ENCODE measurements at regions not wholly inside any gene's neighbourhood (a gene's known extent, or its start where the extent isn't known, plus 50 kb on each side); places are given as distances from the start of the nearest gene placed in this dataset.

DNA sequence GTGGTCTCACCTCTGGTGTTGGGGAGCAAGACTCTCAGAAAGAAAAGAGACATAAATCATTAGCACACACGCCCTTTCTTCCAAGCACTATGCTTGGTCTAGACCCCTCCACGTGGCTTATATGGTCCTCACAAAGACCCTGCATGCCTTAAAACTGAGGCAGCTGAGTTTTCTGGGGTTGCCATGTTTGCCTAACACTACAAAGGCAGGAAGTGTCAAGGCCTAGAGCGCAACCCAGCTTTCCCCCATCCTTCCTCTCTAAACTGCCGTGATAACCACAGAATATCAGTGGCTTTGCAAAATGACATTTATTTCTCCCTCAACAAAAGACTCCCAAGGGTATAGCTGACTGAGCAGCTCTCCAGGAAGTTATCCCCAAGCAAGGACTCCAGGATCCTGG, 146.5 kb upstream of the TOP1 start:
- TF ChIP-seq EGR1 (IDR thresholded peaks at IDR 0.05) (no peak), RAD21 (IDR thresholded peaks at IDR 0.05; ENCODE audit: low read depth) (no peak), TCF12 (IDR thresholded peaks at IDR 0.05; ENCODE audit: low read depth) (no peak), TEAD4 (IDR thresholded peaks at IDR 0.05) (no peak), CEBPB (IDR thresholded peaks at IDR 0.05) (no peak), FOXM1 (IDR thresholded peaks at IDR 0.05; ENCODE audit: borderline replicate concordance, low read depth) (no peak), ZBTB7A (IDR thresholded peaks at IDR 0.05; ENCODE audit: low read depth) (no peak), EP300 (IDR thresholded peaks at IDR 0.05; ENCODE audit: borderline replicate concordance) (no peak), NFIC (IDR thresholded peaks at IDR 0.05) (no peak), CREB1 (IDR thresholded peaks at IDR 0.05; ENCODE audit: low read depth) (no peak), YY1 (IDR thresholded peaks at IDR 0.05; ENCODE audit: low read depth) (no peak), TAF1 (IDR thresholded peaks at IDR 0.05; ENCODE audit: low read depth) (no peak)
- TF ChIP-seq, protein P1, sequence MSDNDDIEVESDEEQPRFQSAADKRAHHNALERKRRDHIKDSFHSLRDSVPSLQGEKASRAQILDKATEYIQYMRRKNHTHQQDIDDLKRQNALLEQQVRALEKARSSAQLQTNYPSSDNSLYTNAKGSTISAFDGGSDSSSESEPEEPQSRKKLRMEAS (IDR thresholded peaks at IDR 0.05), result no peak
- TF ChIP-seq, protein P2, sequence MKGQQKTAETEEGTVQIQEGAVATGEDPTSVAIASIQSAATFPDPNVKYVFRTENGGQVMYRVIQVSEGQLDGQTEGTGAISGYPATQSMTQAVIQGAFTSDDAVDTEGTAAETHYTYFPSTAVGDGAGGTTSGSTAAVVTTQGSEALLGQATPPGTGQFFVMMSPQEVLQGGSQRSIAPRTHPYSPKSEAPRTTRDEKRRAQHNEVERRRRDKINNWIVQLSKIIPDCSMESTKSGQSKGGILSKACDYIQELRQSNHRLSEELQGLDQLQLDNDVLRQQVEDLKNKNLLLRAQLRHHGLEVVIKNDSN (IDR thresholded peaks at IDR 0.05), result no peak
- TF ChIP-seq, protein P3, sequence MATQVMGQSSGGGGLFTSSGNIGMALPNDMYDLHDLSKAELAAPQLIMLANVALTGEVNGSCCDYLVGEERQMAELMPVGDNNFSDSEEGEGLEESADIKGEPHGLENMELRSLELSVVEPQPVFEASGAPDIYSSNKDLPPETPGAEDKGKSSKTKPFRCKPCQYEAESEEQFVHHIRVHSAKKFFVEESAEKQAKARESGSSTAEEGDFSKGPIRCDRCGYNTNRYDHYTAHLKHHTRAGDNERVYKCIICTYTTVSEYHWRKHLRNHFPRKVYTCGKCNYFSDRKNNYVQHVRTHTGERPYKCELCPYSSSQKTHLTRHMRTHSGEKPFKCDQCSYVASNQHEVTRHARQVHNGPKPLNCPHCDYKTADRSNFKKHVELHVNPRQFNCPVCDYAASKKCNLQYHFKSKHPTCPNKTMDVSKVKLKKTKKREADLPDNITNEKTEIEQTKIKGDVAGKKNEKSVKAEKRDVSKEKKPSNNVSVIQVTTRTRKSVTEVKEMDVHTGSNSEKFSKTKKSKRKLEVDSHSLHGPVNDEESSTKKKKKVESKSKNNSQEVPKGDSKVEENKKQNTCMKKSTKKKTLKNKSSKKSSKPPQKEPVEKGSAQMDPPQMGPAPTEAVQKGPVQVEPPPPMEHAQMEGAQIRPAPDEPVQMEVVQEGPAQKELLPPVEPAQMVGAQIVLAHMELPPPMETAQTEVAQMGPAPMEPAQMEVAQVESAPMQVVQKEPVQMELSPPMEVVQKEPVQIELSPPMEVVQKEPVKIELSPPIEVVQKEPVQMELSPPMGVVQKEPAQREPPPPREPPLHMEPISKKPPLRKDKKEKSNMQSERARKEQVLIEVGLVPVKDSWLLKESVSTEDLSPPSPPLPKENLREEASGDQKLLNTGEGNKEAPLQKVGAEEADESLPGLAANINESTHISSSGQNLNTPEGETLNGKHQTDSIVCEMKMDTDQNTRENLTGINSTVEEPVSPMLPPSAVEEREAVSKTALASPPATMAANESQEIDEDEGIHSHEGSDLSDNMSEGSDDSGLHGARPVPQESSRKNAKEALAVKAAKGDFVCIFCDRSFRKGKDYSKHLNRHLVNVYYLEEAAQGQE (IDR thresholded peaks at IDR 0.05; ENCODE audit: low read depth), result no peak

GRCh38 chr20:40883097-40883496, 145.5 kb upstream of the TOP1 start:
- TF ChIP-seq, protein P2 (IDR thresholded peaks at IDR 0.05), result no peak
- TF ChIP-seq CREB1 (IDR thresholded peaks at IDR 0.05; ENCODE audit: low read depth) (no peak), RAD21 (IDR thresholded peaks at IDR 0.05; ENCODE audit: low read depth) (no peak), TCF12 (IDR thresholded peaks at IDR 0.05; ENCODE audit: low read depth) (no peak), TEAD4 (IDR thresholded peaks at IDR 0.05) (no peak), CEBPB (IDR thresholded peaks at IDR 0.05) (no peak), TAF1 (IDR thresholded peaks at IDR 0.05; ENCODE audit: low read depth) (no peak), NFIC (IDR thresholded peaks at IDR 0.05) (no peak), FOXM1 (IDR thresholded peaks at IDR 0.05; ENCODE audit: borderline replicate concordance, low read depth) (no peak), EP300 (IDR thresholded peaks at IDR 0.05; ENCODE audit: borderline replicate concordance) (no peak), ZBTB7A (IDR thresholded peaks at IDR 0.05; ENCODE audit: low read depth) (no peak), EGR1 (IDR thresholded peaks at IDR 0.05) (no peak), YY1 (IDR thresholded peaks at IDR 0.05; ENCODE audit: low read depth) (no peak)
- TF ChIP-seq, protein P1 (IDR thresholded peaks at IDR 0.05), result no peak
- TF ChIP-seq, protein P3 (IDR thresholded peaks at IDR 0.05; ENCODE audit: low read depth), result no peak

GRCh38 chr20:40887105-40887504, 141.5 kb upstream of the TOP1 start:
- TF ChIP-seq NFIC (IDR thresholded peaks at IDR 0.05), result no peak
- TF ChIP-seq, protein P2 (IDR thresholded peaks at IDR 0.05), result no peak

- TF ChIP-seq TCF12 (IDR thresholded peaks at IDR 0.05; ENCODE audit: low read depth), result no peak
- TF ChIP-seq NFIC (IDR thresholded peaks at IDR 0.05), result no peak
- TF ChIP-seq CEBPB (IDR thresholded peaks at IDR 0.05), result no peak
- no peak for TF ChIP-seq EGR1 (IDR thresholded peaks at IDR 0.05)
- TF ChIP-seq FOXM1 (IDR thresholded peaks at IDR 0.05; ENCODE audit: borderline replicate concordance, low read depth), result no peak
- no peak for TF ChIP-seq TEAD4 (IDR thresholded peaks at IDR 0.05)
- TF ChIP-seq YY1 (IDR thresholded peaks at IDR 0.05; ENCODE audit: low read depth), result no peak
- no peak for TF ChIP-seq CREB1 (IDR thresholded peaks at IDR 0.05; ENCODE audit: low read depth)
- TF ChIP-seq, protein P2 (IDR thresholded peaks at IDR 0.05), result no peak
- TF ChIP-seq, protein P3 (IDR thresholded peaks at IDR 0.05; ENCODE audit: low read depth), result no peak
- TF ChIP-seq TAF1 (IDR thresholded peaks at IDR 0.05; ENCODE audit: low read depth), result no peak
- TF ChIP-seq RAD21 (IDR thresholded peaks at IDR 0.05; ENCODE audit: low read depth), result no peak
- no peak for TF ChIP-seq ZBTB7A (IDR thresholded peaks at IDR 0.05; ENCODE audit: low read depth)
- TF ChIP-seq, protein P1 (IDR thresholded peaks at IDR 0.05), result no peak
- TF ChIP-seq EP300 (IDR thresholded peaks at IDR 0.05; ENCODE audit: borderline replicate concordance), result no peak
Observed at GRCh38 chr20:40890181-40890580, 138.4 kb upstream of the TOP1 start.

All from Ishikawa (cell line).